Liver (tissue), 8 donors: ENCODE measurements at regions not wholly inside any gene's neighbourhood (a gene's known extent, or its start where the extent isn't known, plus 50 kb on each side); places are given as distances from the start of the nearest gene placed in this dataset.

ENCODE experiments used
- DNase-seq: peaks from one replicate; pipeline ENCODE4 v3.0.0-alpha.2; 2017; ENCODE audit warnings: low spot score
- H3K27ac ChIP-seq, 2 donors: one replicate each; pipeline ENCODE4 v1.7.0; 2013; ENCODE audit warnings: inconsistent platforms in 2 of 2, low read length in 2 of 2, control low read depth in 1 of 2, low read depth in 1 of 2, mild to moderate bottlenecking in 1 of 2
- H3K27me3 ChIP-seq, 4 donors: one replicate each; pipeline versions ENCODE4 v1.6.1 to v1.7.0; 2013; ENCODE audit warnings: low read length in 3 of 4, inconsistent platforms in 1 of 4, mild to moderate bottlenecking in 1 of 4, moderate library complexity in 1 of 4; ENCODE audit not compliant: control insufficient read depth in 4 of 4, insufficient read depth in 4 of 4
- H3K36me3 ChIP-seq, 4 donors: one replicate each; pipeline versions ENCODE4 v1.6.1 to v1.7.0; 2013; ENCODE audit warnings: low read length in 3 of 4, mild to moderate bottlenecking in 3 of 4, low read depth in 1 of 4, moderate library complexity in 1 of 4; ENCODE audit not compliant: control insufficient read depth in 4 of 4, insufficient read depth in 3 of 4
- H3K4me1 ChIP-seq, 4 donors: one replicate each; pipeline versions ENCODE4 v1.6.1 to v1.7.0; 2013; ENCODE audit warnings: low read length in 3 of 4, mild to moderate bottlenecking in 3 of 4, moderate library complexity in 1 of 4; ENCODE audit not compliant: control insufficient read depth in 4 of 4, insufficient read depth in 4 of 4
- H3K4me3 ChIP-seq, 3 donors: one replicate each; pipeline versions ENCODE4 v1.6.1 to v1.7.0; 2013; ENCODE audit warnings: low read length in 3 of 3, control low read depth in 1 of 3, low read depth in 1 of 3, mild to moderate bottlenecking in 1 of 3
- H3K9ac ChIP-seq, 2 donors: one replicate each; pipeline ENCODE4 v1.7.0; 2013; ENCODE audit warnings: low read length in 2 of 2, mild to moderate bottlenecking in 2 of 2, moderate library complexity in 2 of 2, control low read depth in 1 of 2, low read depth in 1 of 2
- H3K9me3 ChIP-seq, 4 donors: one replicate each; pipeline versions ENCODE4 v1.6.1 to v1.7.0; 2013; ENCODE audit warnings: low read length in 3 of 4; ENCODE audit not compliant: control insufficient read depth in 4 of 4
- EGR1 ChIP-seq, 2 donors: IDR thresholded peaks; 2 replicates each; pipeline ENCODE4 v1.6.1; 2016 to 2018; ENCODE audit warnings: antibody characterized with exemption in 2 of 2, low read depth in 2 of 2
- FOXA1 ChIP-seq: IDR thresholded peaks from 2 replicates; pipeline ENCODE4 v1.6.1; 2016; ENCODE audit warnings: antibody characterized with exemption
- FOXA2 ChIP-seq: IDR thresholded peaks from 2 replicates; pipeline ENCODE4 v1.6.1; 2016; ENCODE audit warnings: antibody characterized with exemption
- GABPA ChIP-seq, 2 donors: IDR thresholded peaks in 1 of 2; conservative IDR thresholded peaks in 1 of 2; 2 replicates each; pipeline ENCODE4 v1.6.1; 2016; ENCODE audit warnings: antibody characterized with exemption in 2 of 2, mild to moderate bottlenecking in 1 of 2, moderate library complexity in 1 of 2
- HNF4A ChIP-seq, 2 donors: conservative IDR thresholded peaks; 2 replicates each; pipeline ENCODE4 v1.6.1; 2016; ENCODE audit warnings: antibody characterized with exemption in 2 of 2, mild to moderate bottlenecking in 2 of 2
- HNF4G ChIP-seq: IDR thresholded peaks from 2 replicates; pipeline ENCODE4 v1.6.1; 2016; ENCODE audit warnings: antibody characterized with exemption
- JUND ChIP-seq, 2 donors: IDR thresholded peaks; 2 replicates each; pipeline ENCODE4 v1.6.1; 2016; ENCODE audit warnings: antibody characterized with exemption in 2 of 2
- NR2F2 ChIP-seq: IDR thresholded peaks from 2 replicates; pipeline ENCODE4 v1.6.1; 2016; ENCODE audit warnings: antibody characterized with exemption
- RAD21 ChIP-seq, 2 donors: IDR thresholded peaks; 2 replicates each; pipeline ENCODE4 v1.6.1; 2016; ENCODE audit warnings: antibody characterized with exemption in 2 of 2, mild to moderate bottlenecking in 2 of 2
- RXRA ChIP-seq, 2 donors: IDR thresholded peaks; 2 replicates each; pipeline ENCODE4 v1.6.1; 2017 to 2018; ENCODE audit warnings: antibody characterized with exemption in 2 of 2, mild to moderate bottlenecking in 1 of 2
- SP1 ChIP-seq: IDR thresholded peaks from 2 replicates; pipeline ENCODE4 v1.6.1; 2018; ENCODE audit warnings: antibody characterized with exemption, mild to moderate bottlenecking
- TAF1 ChIP-seq: conservative IDR thresholded peaks from 2 replicates; pipeline ENCODE4 v1.6.1; 2016; ENCODE audit warnings: antibody characterized with exemption, mild to moderate bottlenecking
- YY1 ChIP-seq: IDR thresholded peaks from 2 replicates; pipeline ENCODE4 v1.6.1; 2016; ENCODE audit warnings: antibody characterized with exemption, mild to moderate bottlenecking
- WGBS: extraction: QIAGEN DNeasy Blood & Tissue Kit; methylation state at CpG from one replicate; pipeline ENCODE4 v1.1.7; 2013; 5-methylcytosine and 5-hydroxymethylcytosine counted together
- TF ChIP-seq, protein P1 (sequence below): IDR thresholded peaks from 2 replicates; pipeline ENCODE4 v1.6.1; 2016; ENCODE audit warnings: antibody characterized with exemption
- TF ChIP-seq, protein P2 (sequence below): IDR thresholded peaks from 2 replicates; pipeline ENCODE4 v1.6.1; 2016; ENCODE audit warnings: antibody characterized with exemption
- TF ChIP-seq, protein P3 (sequence below): IDR thresholded peaks from 2 replicates; pipeline ENCODE4 v1.6.1; 2016; ENCODE audit warnings: antibody characterized with exemption, mild to moderate bottlenecking
- TF ChIP-seq, protein P4 (sequence below): fragments of 150-350 bp; IDR thresholded peaks from 2 replicates; pipeline ENCODE4 v1.5.1; 2017; ENCODE audit warnings: improper control_type of control experiment, low read depth, low read length; ENCODE audit not compliant: missing input control
- TF ChIP-seq, protein P5 (sequence below): IDR thresholded peaks from 2 replicates; pipeline ENCODE4 v1.6.1; 2016; ENCODE audit warnings: antibody characterized with exemption
- donor health status: healthy.
- donor health status: healthy.
- donor health status: healthy.
- donor health status: healthy.
- donor health status: healthy.

DNA sequence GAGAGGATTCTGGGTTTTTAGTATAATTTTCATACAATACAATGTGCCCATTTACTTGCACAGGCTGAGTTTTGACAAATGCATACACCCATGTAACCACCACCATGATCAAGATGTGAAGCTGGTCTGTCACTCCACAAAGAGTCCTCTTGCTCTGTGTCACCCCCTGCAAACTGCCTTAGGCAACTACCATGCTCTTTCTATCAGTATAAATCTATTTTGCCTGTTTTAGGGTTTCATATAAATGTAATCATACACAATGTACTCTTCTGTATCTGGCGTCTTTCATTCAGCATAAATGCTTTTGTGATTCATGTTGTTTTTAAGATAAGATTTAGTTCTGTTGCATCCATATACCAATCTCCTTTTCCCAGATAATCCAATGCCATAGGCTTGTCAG is 181.9 kb upstream of the KCNG1 start:
- peaks cover 0 to 10% (median 0%) of the 10 kb centered on the region in 4 donors for H3K27me3 ChIP-seq
- H3K36me3 ChIP-seq = no peaks in the 10 kb centered on the region
- H3K9ac ChIP-seq = no peak overlapping the region
- TF ChIP-seq GABPA (IDR thresholded peaks at IDR 0.05 in 1 of 2, conservative IDR thresholded peaks at IDR 0.05 in 1 of 2) (no peak), EGR1 (IDR thresholded peaks at IDR 0.05; ENCODE audit: low read depth in 2 of 2) (no peak), RXRA (IDR thresholded peaks at IDR 0.05) (no peak), FOXA1 (no peak), NR2F2 (no peak), FOXA2 (no peak), TAF1 (no peak), SP1 (no peak), HNF4A (conservative IDR thresholded peaks at IDR 0.05) (no peak), YY1 (no peak), RAD21 (IDR thresholded peaks at IDR 0.05) (no peak), HNF4G (no peak), JUND (IDR thresholded peaks at IDR 0.05) (no peak)
- TF ChIP-seq, protein P1, sequence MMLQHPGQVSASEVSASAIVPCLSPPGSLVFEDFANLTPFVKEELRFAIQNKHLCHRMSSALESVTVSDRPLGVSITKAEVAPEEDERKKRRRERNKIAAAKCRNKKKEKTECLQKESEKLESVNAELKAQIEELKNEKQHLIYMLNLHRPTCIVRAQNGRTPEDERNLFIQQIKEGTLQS = no peak
- TF ChIP-seq, protein P2, sequence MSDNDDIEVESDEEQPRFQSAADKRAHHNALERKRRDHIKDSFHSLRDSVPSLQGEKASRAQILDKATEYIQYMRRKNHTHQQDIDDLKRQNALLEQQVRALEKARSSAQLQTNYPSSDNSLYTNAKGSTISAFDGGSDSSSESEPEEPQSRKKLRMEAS = no peak
- TF ChIP-seq, protein P3, sequence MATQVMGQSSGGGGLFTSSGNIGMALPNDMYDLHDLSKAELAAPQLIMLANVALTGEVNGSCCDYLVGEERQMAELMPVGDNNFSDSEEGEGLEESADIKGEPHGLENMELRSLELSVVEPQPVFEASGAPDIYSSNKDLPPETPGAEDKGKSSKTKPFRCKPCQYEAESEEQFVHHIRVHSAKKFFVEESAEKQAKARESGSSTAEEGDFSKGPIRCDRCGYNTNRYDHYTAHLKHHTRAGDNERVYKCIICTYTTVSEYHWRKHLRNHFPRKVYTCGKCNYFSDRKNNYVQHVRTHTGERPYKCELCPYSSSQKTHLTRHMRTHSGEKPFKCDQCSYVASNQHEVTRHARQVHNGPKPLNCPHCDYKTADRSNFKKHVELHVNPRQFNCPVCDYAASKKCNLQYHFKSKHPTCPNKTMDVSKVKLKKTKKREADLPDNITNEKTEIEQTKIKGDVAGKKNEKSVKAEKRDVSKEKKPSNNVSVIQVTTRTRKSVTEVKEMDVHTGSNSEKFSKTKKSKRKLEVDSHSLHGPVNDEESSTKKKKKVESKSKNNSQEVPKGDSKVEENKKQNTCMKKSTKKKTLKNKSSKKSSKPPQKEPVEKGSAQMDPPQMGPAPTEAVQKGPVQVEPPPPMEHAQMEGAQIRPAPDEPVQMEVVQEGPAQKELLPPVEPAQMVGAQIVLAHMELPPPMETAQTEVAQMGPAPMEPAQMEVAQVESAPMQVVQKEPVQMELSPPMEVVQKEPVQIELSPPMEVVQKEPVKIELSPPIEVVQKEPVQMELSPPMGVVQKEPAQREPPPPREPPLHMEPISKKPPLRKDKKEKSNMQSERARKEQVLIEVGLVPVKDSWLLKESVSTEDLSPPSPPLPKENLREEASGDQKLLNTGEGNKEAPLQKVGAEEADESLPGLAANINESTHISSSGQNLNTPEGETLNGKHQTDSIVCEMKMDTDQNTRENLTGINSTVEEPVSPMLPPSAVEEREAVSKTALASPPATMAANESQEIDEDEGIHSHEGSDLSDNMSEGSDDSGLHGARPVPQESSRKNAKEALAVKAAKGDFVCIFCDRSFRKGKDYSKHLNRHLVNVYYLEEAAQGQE = no peak
- TF ChIP-seq, protein P4, sequence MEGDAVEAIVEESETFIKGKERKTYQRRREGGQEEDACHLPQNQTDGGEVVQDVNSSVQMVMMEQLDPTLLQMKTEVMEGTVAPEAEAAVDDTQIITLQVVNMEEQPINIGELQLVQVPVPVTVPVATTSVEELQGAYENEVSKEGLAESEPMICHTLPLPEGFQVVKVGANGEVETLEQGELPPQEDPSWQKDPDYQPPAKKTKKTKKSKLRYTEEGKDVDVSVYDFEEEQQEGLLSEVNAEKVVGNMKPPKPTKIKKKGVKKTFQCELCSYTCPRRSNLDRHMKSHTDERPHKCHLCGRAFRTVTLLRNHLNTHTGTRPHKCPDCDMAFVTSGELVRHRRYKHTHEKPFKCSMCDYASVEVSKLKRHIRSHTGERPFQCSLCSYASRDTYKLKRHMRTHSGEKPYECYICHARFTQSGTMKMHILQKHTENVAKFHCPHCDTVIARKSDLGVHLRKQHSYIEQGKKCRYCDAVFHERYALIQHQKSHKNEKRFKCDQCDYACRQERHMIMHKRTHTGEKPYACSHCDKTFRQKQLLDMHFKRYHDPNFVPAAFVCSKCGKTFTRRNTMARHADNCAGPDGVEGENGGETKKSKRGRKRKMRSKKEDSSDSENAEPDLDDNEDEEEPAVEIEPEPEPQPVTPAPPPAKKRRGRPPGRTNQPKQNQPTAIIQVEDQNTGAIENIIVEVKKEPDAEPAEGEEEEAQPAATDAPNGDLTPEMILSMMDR = no peak
- TF ChIP-seq, protein P5, sequence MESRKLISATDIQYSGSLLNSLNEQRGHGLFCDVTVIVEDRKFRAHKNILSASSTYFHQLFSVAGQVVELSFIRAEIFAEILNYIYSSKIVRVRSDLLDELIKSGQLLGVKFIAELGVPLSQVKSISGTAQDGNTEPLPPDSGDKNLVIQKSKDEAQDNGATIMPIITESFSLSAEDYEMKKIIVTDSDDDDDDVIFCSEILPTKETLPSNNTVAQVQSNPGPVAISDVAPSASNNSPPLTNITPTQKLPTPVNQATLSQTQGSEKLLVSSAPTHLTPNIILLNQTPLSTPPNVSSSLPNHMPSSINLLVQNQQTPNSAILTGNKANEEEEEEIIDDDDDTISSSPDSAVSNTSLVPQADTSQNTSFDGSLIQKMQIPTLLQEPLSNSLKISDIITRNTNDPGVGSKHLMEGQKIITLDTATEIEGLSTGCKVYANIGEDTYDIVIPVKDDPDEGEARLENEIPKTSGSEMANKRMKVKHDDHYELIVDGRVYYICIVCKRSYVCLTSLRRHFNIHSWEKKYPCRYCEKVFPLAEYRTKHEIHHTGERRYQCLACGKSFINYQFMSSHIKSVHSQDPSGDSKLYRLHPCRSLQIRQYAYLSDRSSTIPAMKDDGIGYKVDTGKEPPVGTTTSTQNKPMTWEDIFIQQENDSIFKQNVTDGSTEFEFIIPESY = no peak
- H3K27ac ChIP-seq = no peak overlapping the region
- no peaks in the 10 kb centered on the region for H3K9me3 ChIP-seq
- no peak overlapping the region for H3K4me3 ChIP-seq
- 44% methylated on average over 1 of the region's 1 CpG for WGBS
- no peaks in the 10 kb centered on the region for H3K4me1 ChIP-seq
- no peak for DNase-seq
